GM12891 (cell line): ENCODE measurements at regions not wholly inside any gene's neighbourhood (a gene's known extent, or its start where the extent isn't known, plus 50 kb on each side); places are given as distances from the start of the nearest gene placed in this dataset.

ENCODE experiments used
- POLR2A ChIP-seq: IDR thresholded peaks from 2 replicates; pipeline ENCODE4 v1.6.1; 2011; ENCODE audit warnings: low read depth, low read length, control low read depth
- POLR2AphosphoS5 ChIP-seq: IDR thresholded peaks from 2 replicates; pipeline ENCODE4 v1.6.1; 2011; ENCODE audit warnings: low read depth, low read length, control low read depth
- TAF1 ChIP-seq: IDR thresholded peaks from 2 replicates; pipeline ENCODE4 v1.6.1; 2011; ENCODE audit warnings: low read depth, low read length, control low read depth

GRCh38 chr1:96538111-96538641 lies 183.4 kb upstream of the PTBP2 start:
- TF ChIP-seq POLR2AphosphoS5 (no peak), POLR2A (no peak), TAF1 (no peak)
